C4-2B (cell line): ENCODE measurements at regions not wholly inside any gene's neighbourhood (a gene's known extent, or its start where the extent isn't known, plus 50 kb on each side); places are given as distances from the start of the nearest gene placed in this dataset.

Experiments
- H3K27ac ChIP-seq: fragments of 450-650 bp; 2 replicates; pipeline ENCODE4 v1.5.1; 2017
- ZFX ChIP-seq: fragments of 450-650 bp; IDR thresholded peaks from 2 replicates; pipeline ENCODE4 v1.6.1; 2017
- TF ChIP-seq, protein P1 (sequence below): fragments of 450-650 bp; conservative IDR thresholded peaks from 2 replicates; pipeline ENCODE4 v1.5.1; 2017; ENCODE audit warnings: mild to moderate bottlenecking

DNA sequence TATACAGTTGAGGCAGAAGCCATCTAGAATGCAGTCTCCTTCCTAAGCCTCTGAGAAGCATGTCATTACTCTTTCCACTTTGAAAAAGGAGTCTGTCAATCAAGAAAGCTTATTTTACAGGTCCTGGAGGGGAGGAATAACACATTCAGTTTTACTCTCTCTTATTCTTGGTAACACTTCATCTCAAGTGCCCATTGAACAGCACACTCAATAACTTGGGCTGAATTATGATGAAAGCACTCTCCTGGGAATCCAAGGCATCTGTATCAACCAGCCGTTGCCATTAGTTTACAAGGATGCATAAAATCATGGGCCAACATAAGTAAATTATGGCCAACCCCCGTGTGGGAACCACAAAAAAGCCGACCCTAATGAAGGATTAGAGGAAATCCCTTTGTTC, 282.4 kb downstream of the C4orf33 start:
- TF ChIP-seq, protein P1, sequence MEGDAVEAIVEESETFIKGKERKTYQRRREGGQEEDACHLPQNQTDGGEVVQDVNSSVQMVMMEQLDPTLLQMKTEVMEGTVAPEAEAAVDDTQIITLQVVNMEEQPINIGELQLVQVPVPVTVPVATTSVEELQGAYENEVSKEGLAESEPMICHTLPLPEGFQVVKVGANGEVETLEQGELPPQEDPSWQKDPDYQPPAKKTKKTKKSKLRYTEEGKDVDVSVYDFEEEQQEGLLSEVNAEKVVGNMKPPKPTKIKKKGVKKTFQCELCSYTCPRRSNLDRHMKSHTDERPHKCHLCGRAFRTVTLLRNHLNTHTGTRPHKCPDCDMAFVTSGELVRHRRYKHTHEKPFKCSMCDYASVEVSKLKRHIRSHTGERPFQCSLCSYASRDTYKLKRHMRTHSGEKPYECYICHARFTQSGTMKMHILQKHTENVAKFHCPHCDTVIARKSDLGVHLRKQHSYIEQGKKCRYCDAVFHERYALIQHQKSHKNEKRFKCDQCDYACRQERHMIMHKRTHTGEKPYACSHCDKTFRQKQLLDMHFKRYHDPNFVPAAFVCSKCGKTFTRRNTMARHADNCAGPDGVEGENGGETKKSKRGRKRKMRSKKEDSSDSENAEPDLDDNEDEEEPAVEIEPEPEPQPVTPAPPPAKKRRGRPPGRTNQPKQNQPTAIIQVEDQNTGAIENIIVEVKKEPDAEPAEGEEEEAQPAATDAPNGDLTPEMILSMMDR: no peak
- no peak for TF ChIP-seq ZFX
- no peak overlapping the region for H3K27ac ChIP-seq

DNA sequence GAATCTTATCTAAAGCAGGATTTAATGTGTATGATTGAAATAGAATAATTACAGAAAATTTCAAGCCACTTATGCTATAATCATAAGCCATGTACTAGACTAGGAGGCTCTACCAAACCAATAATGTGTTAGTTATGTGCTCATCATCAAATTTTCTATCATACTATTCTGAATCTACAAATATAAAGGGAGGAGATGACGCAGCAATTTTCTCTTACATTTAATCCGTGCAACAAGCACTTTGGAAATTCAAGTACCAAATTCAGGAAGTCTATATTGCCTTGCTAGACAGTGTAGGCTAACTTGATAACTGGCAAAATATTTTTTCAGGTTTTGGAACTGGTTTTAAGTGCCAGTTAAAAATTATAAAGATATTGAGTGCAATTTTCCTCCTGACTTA, 283.5 kb downstream of the C4orf33 start:
- TF ChIP-seq, protein P1: no peak
- no peak for TF ChIP-seq ZFX
- no peak overlapping the region for H3K27ac ChIP-seq

DNA sequence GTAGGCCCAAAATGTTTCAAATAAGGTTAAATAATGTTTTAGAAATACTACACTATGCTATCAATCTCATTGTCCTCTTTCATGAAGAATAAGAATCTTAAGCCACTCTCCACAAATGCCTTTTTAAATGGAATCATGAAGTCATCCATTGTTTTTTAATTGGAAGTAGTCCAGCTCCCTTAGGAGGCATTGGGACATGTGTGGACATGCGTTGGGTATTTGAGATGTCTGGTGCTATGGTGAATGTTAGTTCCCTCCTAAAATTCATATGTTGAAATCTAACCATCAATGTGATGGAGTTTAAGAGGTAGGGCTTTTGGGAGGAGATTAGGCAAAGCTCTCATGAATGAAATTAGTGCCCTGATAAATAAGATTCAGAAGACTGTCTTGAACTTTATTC, 289.0 kb downstream of the C4orf33 start:
- TF ChIP-seq, protein P1: no peak
- no peak for TF ChIP-seq ZFX
- no peak overlapping the region for H3K27ac ChIP-seq

DNA sequence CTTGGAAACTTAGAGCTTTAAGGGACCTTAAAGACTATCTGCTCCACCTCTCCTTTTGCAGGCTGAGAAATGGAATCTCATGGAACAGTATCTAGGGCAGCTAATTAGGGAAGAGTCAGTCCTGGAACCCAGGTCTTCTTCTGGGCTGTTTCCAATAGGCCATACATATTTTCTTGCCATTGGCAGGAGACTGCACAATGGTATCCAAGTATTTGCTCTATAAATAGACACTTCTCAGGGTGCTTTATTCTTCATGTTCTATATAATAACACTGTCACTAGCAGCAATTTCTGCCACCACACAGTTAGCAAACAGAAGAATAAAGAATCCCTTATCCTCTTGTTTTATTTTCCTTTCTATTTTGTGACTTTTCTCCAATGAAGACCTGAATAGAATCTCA, 291.7 kb downstream of the C4orf33 start:
- H3K27ac ChIP-seq: no peak overlapping the region
- TF ChIP-seq, protein P1: no peak
- TF ChIP-seq ZFX: no peak

DNA sequence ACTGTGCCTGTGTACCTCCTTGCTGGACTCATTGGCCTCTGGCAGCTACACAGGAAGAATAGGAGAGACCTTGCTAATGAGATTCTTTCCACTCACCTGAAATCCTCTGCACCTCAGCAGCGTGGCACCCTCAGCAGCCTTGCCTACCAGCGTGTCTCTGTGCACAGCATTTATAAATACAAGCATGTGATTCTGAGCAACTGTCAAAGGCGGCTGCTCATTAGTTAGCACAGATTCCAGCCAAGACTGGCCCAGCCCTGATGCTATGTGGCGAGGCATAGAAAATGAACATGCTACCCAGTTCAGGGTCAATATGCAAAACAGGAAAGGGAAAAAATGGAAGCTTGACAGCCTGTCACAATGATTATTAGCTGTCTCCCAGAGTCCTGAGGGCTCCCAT, 298.0 kb downstream of the C4orf33 start:
- no peak overlapping the region for H3K27ac ChIP-seq
- no peak for TF ChIP-seq ZFX
- TF ChIP-seq, protein P1: no peak

DNA sequence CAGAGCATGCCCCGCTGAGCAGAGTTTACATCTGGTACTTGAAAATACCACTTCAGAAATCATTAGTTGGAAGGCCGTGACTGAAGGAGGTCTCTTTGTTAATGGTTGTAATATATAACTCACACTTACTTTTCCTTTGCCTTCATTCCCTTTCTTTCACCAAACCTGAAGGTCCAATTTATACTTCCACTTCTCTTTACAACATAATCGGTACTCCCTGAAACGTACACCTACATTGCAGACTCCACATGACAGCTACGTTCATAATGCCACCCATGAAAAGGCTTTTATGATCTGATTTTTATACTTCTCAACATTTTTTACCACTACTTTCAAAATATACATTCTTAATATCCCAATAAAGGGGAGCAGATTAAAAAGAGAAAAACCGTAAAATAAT, 298.7 kb downstream of the C4orf33 start:
- H3K27ac ChIP-seq: no peak overlapping the region
- TF ChIP-seq ZFX: no peak
- TF ChIP-seq, protein P1: no peak

DNA sequence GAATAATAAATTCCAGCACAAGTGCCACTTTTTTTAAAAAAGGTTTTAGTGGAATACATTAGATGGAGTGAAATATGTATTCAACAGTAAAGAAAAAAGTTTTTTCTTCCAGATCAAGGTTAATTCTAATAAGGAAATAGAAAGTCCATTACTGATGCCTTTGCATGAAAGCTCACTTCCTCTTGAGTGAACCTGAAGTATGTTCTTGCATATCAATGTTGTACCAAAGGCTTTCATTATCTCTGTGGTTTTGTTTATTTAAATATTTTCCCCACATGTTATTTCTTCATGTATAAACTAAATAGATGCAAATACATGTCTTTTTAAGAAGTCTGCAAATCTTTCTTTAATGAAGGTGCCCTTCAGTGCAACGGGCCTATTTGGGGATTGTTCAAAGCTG, 307.9 kb downstream of the C4orf33 start:
- no peak overlapping the region for H3K27ac ChIP-seq
- TF ChIP-seq, protein P1: no peak
- TF ChIP-seq ZFX: no peak
